Neuronal stem cell (in vitro differentiated cells): ENCODE measurements at regions not wholly inside any gene's neighbourhood (a gene's known extent, or its start where the extent isn't known, plus 50 kb on each side); places are given as distances from the start of the nearest gene placed in this dataset.

Experiments used
- DNase-seq: peaks from one replicate; pipeline ENCODE4 v3.0.0-alpha.2; 2013; ENCODE audit warnings: low spot score
- H2AFZ ChIP-seq: one replicate; pipeline ENCODE4 v1.6.1; 2013; ENCODE audit warnings: mild to moderate bottlenecking, low read length, inconsistent platforms
- H2AK5ac ChIP-seq: 2 replicates; pipeline ENCODE4 v1.6.1; 2013; ENCODE audit warnings: low read depth, mild to moderate bottlenecking, inconsistent platforms, low read length, moderate library complexity, mixed read lengths
- H2BK120ac ChIP-seq: 2 replicates; pipeline ENCODE4 v1.6.1; 2013; ENCODE audit warnings: low read depth, mild to moderate bottlenecking, inconsistent platforms, low read length, moderate library complexity, mixed read lengths
- H2BK12ac ChIP-seq: one replicate; pipeline ENCODE4 v1.6.1; 2013; ENCODE audit warnings: low read length, inconsistent platforms
- H2BK15ac ChIP-seq: 2 replicates; pipeline ENCODE4 v1.6.1; 2013; ENCODE audit warnings: mild to moderate bottlenecking, low read length, inconsistent platforms, mixed read lengths
- H2BK5ac ChIP-seq: one replicate; pipeline ENCODE4 v1.6.1; 2013; ENCODE audit warnings: inconsistent platforms, mild to moderate bottlenecking, low read length, moderate library complexity
- H3K14ac ChIP-seq: one replicate; pipeline ENCODE4 v1.6.1; 2013; ENCODE audit warnings: low read length, inconsistent platforms
- H3K18ac ChIP-seq: 2 replicates; pipeline ENCODE4 v1.6.1; 2013; ENCODE audit warnings: low read length, inconsistent platforms
- H3K23ac ChIP-seq: 2 replicates; pipeline ENCODE4 v1.6.1; 2013; ENCODE audit warnings: low read depth, mild to moderate bottlenecking, mixed read lengths, low read length, inconsistent platforms; ENCODE audit not compliant: poor library complexity
- H3K27ac ChIP-seq: replicated peaks from 3 replicates; pipeline ENCODE4 v1.5.1; 2013; ENCODE audit warnings: low read length, inconsistent platforms
- H3K27me3 ChIP-seq, 3 experiments: 2 replicates each; pipeline ENCODE4 v1.6.1; 2013; ENCODE audit warnings: low read length in 3 of 3, mild to moderate bottlenecking in 2 of 3, inconsistent platforms in 1 of 3, low read depth in 1 of 3, mixed read lengths in 1 of 3, moderate library complexity in 1 of 3; ENCODE audit not compliant: control insufficient read depth in 3 of 3, insufficient read depth in 3 of 3
- H3K36me3 ChIP-seq, 2 donors: replicated peaks in 1 of 2; 2 replicates each; pipeline ENCODE4 v1.6.1; 2013; ENCODE audit warnings: low read length in 2 of 2; ENCODE audit not compliant: control insufficient read depth in 2 of 2, insufficient read depth in 2 of 2
- H3K4ac ChIP-seq: 2 replicates; pipeline ENCODE4 v1.6.1; 2013; ENCODE audit warnings: inconsistent platforms, mild to moderate bottlenecking, low read length, moderate library complexity
- H3K4me1 ChIP-seq, 2 donors: 1 replicate in 1 of 2; 2 replicates in 1 of 2; pipeline ENCODE4 v1.6.1; 2013; ENCODE audit warnings: low read length in 2 of 2, low read depth in 1 of 2; ENCODE audit not compliant: control insufficient read depth in 2 of 2, insufficient read depth in 1 of 2
- H3K4me2 ChIP-seq: one replicate; pipeline ENCODE4 v1.6.1; 2013; ENCODE audit warnings: mild to moderate bottlenecking, low read length, inconsistent platforms; ENCODE audit not compliant: insufficient read depth, poor library complexity, severe bottlenecking
- H3K4me3 ChIP-seq, 2 donors: 2 replicates each; pipeline ENCODE4 v1.5.1; 2013; ENCODE audit warnings: low read length in 2 of 2, mild to moderate bottlenecking in 2 of 2, inconsistent platforms in 1 of 2, moderate library complexity in 1 of 2
- H3K79me1 ChIP-seq: one replicate; pipeline ENCODE4 v1.6.1; 2013; ENCODE audit warnings: low read depth, mild to moderate bottlenecking, inconsistent platforms, low read length, moderate library complexity
- H3K9ac ChIP-seq: one replicate; pipeline ENCODE4 v1.6.1; 2013; ENCODE audit warnings: mild to moderate bottlenecking, low read depth, low read length, inconsistent platforms; ENCODE audit not compliant: poor library complexity
- H3K9me3 ChIP-seq, 2 donors: replicated peaks in 1 of 2; 2 replicates each; pipeline versions ENCODE3 to v1.6.1; 2013; ENCODE audit warnings: low read length in 2 of 2, mild to moderate bottlenecking in 2 of 2, inconsistent platforms in 1 of 2, low read depth in 1 of 2, mixed read lengths in 1 of 2, moderate library complexity in 1 of 2; ENCODE audit not compliant: control insufficient read depth in 2 of 2, insufficient read depth in 1 of 2
- H4K8ac ChIP-seq: one replicate; pipeline ENCODE4 v1.6.1; 2013; ENCODE audit warnings: low read depth, mild to moderate bottlenecking, inconsistent platforms, low read length, moderate library complexity
- H4K91ac ChIP-seq: one replicate; pipeline ENCODE4 v1.6.1; 2013; ENCODE audit warnings: low read length, low read depth, mild to moderate bottlenecking, inconsistent platforms; ENCODE audit not compliant: poor library complexity
- WGBS, 2 donors: extraction: QIAGEN DNeasy Blood & Tissue Kit; methylation state at CpG; one replicate each; pipeline ENCODE4 v1.1.7; 2013; ENCODE audit warnings: missing lambda C conversion rate in 2 of 2, mixed read lengths in 1 of 2; ENCODE audit not compliant: insufficient read length in 2 of 2, insufficient replicate concordance in 1 of 2; ENCODE audit errors: extremely low coverage in 2 of 2; 5-methylcytosine and 5-hydroxymethylcytosine counted together

DNA sequence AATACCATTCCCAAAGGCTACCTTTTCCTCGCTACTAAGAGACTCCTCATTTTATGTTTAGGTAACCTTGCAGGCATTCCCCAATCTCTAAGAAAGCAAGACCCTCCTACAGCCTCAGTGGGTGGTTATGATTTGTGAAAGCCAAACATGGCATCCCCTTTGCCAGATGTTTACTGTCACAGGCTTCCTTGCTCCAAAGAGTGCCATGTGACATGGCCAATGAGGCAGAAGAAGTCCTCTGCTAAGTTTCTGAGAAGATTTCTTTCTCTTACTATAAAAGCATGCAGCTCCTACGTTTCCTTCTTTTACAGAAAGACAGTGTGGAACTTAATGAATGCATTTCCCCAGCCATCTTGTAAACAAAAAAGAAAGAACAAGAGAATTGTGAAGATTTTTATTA is 688.2 kb downstream of the TBC1D32 start:
- Histone ChIP-seq H4K91ac (no peak overlapping the region), H2AK5ac (no peak overlapping the region), H3K23ac (no peak overlapping the region), H3K27me3 (no peaks in the 10 kb centered on the region), H4K8ac (no peak overlapping the region), H3K4ac (no peak overlapping the region), H3K9me3 (no peaks in the 10 kb centered on the region), H3K18ac (no peak overlapping the region), H3K4me2 (no peak overlapping the region), H2AFZ (no peak overlapping the region), H3K9ac (no peak overlapping the region), H3K36me3 (no peaks in the 10 kb centered on the region), H2BK5ac (no peak overlapping the region), H3K4me1 (peaks cover 0 to 3% of the 10 kb centered on the region in 2 donors), H3K27ac (no peak overlapping the region), H3K79me1 (no peaks in the 10 kb centered on the region), H2BK15ac (no peak overlapping the region), H3K14ac (no peak overlapping the region), H2BK12ac (no peak overlapping the region), H3K4me3 (no peak overlapping the region), H2BK120ac (no peak overlapping the region)
- WGBS, 2 donors = no CpG with 5 or more reads among the region's 2 CpGs
- DNase-seq = no peak

DNA sequence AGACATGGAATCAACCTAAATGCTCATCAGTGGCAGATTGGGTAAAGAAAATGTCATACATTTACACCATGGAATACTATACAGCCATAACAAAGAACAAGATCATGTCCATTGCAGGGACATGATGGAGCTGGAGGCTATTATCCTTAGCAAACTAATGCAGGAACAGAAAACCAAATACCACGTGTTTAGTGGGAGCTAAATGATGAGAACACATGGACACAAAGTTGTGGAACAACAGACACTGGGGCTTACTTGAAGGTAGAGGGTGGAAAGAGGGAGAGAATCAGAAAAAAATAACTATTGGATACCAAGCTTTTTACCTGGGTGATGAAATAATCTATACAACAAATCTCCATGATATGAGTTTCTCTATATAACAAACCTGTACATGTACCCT is 701.3 kb downstream of the TBC1D32 start:
- Histone ChIP-seq H3K14ac (no peak overlapping the region), H3K4me2 (no peak overlapping the region), H2AFZ (no peak overlapping the region), H3K23ac (no peak overlapping the region), H2BK15ac (no peak overlapping the region), H2BK120ac (no peak overlapping the region), H3K4ac (no peak overlapping the region), H3K27me3 (no peaks in the 10 kb centered on the region), H3K4me3 (no peak overlapping the region), H2AK5ac (no peak overlapping the region), H3K4me1 (no peaks in the 10 kb centered on the region), H2BK5ac (no peak overlapping the region), H3K9me3 (no peaks in the 10 kb centered on the region), H4K91ac (no peak overlapping the region), H2BK12ac (no peak overlapping the region), H3K36me3 (no peaks in the 10 kb centered on the region), H4K8ac (no peak overlapping the region), H3K18ac (no peak overlapping the region), H3K79me1 (no peaks in the 10 kb centered on the region), H3K27ac (no peak overlapping the region), H3K9ac (no peak overlapping the region)
- no CpG with 5 or more reads among the region's 1 CpG for WGBS, 2 donors
- no peak for DNase-seq

DNA sequence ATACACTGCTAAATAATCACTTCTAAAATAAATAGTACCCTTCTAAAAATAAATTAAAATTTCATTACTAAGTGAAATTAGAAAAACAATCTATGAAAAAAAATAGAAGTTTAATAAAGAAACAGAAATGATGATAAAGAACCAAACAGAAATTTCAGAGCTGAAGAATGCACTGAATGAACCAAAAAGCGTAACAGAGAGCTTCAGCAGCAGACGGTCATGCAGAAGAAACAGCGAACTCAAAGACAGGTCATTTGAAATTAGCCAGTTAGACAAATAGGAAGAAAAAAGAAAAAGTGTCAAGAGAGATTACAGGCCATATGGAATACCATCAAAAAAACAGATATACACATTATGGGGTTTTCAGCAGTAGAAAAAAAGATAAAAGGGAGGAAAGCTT is 706.7 kb downstream of the TBC1D32 start:
- Histone ChIP-seq H3K27ac (no peak overlapping the region), H4K91ac (no peak overlapping the region), H4K8ac (no peak overlapping the region), H2BK12ac (no peak overlapping the region), H2BK120ac (no peak overlapping the region), H2AK5ac (no peak overlapping the region), H2BK15ac (no peak overlapping the region), H2BK5ac (no peak overlapping the region), H2AFZ (no peak overlapping the region), H3K4me1 (no peaks in the 10 kb centered on the region), H3K23ac (no peak overlapping the region), H3K27me3 (no peaks in the 10 kb centered on the region), H3K18ac (no peak overlapping the region), H3K9ac (no peak overlapping the region), H3K4me3 (no peak overlapping the region), H3K79me1 (no peaks in the 10 kb centered on the region), H3K4me2 (no peak overlapping the region), H3K14ac (no peak overlapping the region), H3K9me3 (peaks cover 0 to 7% of the 10 kb centered on the region in 2 donors), H3K4ac (no peak overlapping the region), H3K36me3 (no peaks in the 10 kb centered on the region)
- no peak for DNase-seq
- no CpG with 5 or more reads among the region's 3 CpGs for WGBS, 2 donors

DNA sequence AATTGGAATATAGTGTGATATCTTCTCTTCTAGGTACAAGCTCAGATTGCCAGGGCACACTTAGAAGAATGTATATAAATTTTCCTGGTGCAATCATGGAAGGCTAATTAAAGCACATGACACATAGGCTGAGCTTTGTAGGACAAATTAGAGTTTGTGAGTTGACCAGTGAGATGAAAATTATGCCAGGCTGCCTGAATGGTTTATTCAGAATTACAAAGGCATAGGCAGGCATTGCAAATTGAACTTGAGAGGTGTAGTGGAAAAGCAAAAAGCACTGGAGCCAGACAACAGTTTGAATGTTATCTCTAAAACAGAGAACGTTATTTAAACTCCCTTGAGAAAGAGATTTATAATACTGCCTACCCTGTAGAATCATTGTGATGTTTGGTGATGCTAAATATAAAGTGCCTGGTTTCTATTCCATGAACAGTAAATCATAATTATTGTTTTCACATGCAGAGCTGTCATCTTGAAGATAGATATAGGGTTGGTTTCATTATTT is 712.1 kb downstream of the TBC1D32 start:
- Histone ChIP-seq H2BK12ac (no peak overlapping the region), H3K27ac (no peak overlapping the region), H4K91ac (no peak overlapping the region), H3K4me2 (no peak overlapping the region), H3K4me1 (no peaks in the 10 kb centered on the region), H3K4ac (no peak overlapping the region), H4K8ac (no peak overlapping the region), H2AFZ (no peak overlapping the region), H2BK120ac (no peak overlapping the region), H3K79me1 (no peaks in the 10 kb centered on the region), H2BK5ac (no peak overlapping the region), H2BK15ac (no peak overlapping the region), H3K9ac (no peak overlapping the region), H2AK5ac (no peak overlapping the region), H3K36me3 (no peaks in the 10 kb centered on the region), H3K4me3 (no peak overlapping the region), H3K9me3 (peaks cover 0 to 7% of the 10 kb centered on the region in 2 donors), H3K14ac (no peak overlapping the region), H3K23ac (no peak overlapping the region), H3K27me3 (no peaks in the 10 kb centered on the region), H3K18ac (no peak overlapping the region)
- WGBS, 2 donors = no CpG with 5 or more reads among the region's 1 CpG
- no peak for DNase-seq
